Effector memory CD8-positive, alpha-beta T cell (primary cell): ENCODE measurements at regions not wholly inside any gene's neighbourhood (a gene's known extent, or its start where the extent isn't known, plus 50 kb on each side); places are given as distances from the start of the nearest gene placed in this dataset.
"Not testable (repeated sequence)": the region's sequence is repeated elsewhere in the genome, so short reads cannot be mapped to it uniquely, and the experiment has no call there.

Source experiments
- ATAC-seq: fragments of 150-1000 bp; cut with Tn5 transposase; replicated peaks from 2 replicates; pipeline ENCODE4 v1.10.0; 2021; ENCODE audit warnings: mild to moderate bottlenecking, moderate library complexity
- DNase-seq, 3 experiments: peaks; one replicate each; pipeline ENCODE4 v3.0.0; 2021
- H3K27ac Mint-ChIP-seq, 2 donors: one replicate each; pipeline ENCODE4 v1.8.0; 2022; ENCODE audit warnings: mild to moderate bottlenecking in 2 of 2, mixed read lengths in 2 of 2, moderate library complexity in 2 of 2
- H3K27me3 Mint-ChIP-seq, 2 donors: one replicate each; pipeline ENCODE4 v1.8.0; 2022; ENCODE audit warnings: mixed read lengths in 2 of 2
- H3K36me3 Mint-ChIP-seq: one replicate; pipeline ENCODE4 v1.8.0; 2022; ENCODE audit warnings: mild to moderate bottlenecking, moderate library complexity, mixed read lengths; ENCODE audit not compliant: insufficient read depth
- H3K4me1 Mint-ChIP-seq, 2 donors: one replicate each; pipeline ENCODE4 v1.8.0; 2022; ENCODE audit warnings: low read depth in 2 of 2, mixed read lengths in 2 of 2
- H3K4me3 Mint-ChIP-seq, 2 donors: one replicate each; pipeline ENCODE4 v1.8.0; 2022; ENCODE audit warnings: mild to moderate bottlenecking in 2 of 2, mixed read lengths in 2 of 2, moderate library complexity in 2 of 2
- H3K9me3 Mint-ChIP-seq, 2 donors: one replicate each; pipeline ENCODE4 v1.8.0; 2022; ENCODE audit warnings: mixed read lengths in 2 of 2

DNA sequence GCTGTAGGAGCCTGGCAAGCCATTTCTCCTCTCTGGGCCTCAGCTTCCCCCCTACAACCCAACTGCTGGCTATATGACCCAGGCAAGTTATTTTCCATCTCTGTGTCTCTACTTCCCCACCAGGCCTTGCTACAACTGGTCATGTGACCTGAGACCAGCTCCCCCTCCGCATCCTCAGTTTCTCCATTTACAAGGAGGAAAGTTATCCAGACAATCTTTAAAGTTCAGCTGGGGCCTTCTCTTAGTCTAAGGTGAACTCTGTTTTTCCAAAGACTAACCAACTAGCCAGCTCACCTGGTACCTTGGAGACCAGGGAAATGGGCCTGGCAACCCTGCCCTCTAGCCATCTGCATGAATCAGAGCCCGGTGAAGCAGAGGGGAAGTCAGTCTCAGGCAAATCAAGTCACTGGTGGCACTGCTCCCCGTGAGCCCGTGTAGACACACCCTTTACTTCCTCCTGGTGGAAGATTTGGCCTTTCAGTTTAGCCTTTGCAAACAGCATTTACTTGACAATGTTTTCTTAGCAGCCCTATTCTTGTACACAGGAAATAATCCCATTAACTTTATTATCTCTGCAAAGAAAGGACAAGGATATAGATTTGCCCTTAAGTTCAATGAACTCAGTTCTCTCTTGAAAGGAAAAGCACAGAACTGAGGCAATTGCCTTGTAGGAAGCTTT is 157.7 kb downstream of the VEGFA start:
- peak overlapping the region in 1 of 2 donors; percentile 81 for H3K27ac Mint-ChIP-seq
- H3K4me1 Mint-ChIP-seq: peaks cover 25 to 38% of the 10 kb centered on the region in 2 donors
- no peak overlapping the region for H3K4me3 Mint-ChIP-seq
- DNase-seq (no peak), ATAC-seq (no peak)
- H3K9me3 Mint-ChIP-seq: no peaks in the 10 kb centered on the region
- peaks cover 5% of the 10 kb centered on the region for H3K36me3 Mint-ChIP-seq
- H3K27me3 Mint-ChIP-seq: no peaks in the 10 kb centered on the region

GRCh38 chr6:43926634-43927531 is 156.9 kb downstream of the VEGFA start:
- Mint-ChIP-seq H3K9me3 (no peaks in the 10 kb centered on the region), H3K36me3 (peaks cover 5% of the 10 kb centered on the region), H3K27ac (peak overlapping the region in 1 of 2 donors; percentile 81), H3K27me3 (no peaks in the 10 kb centered on the region), H3K4me3 (no peak overlapping the region), H3K4me1 (peaks cover 25 to 38% of the 10 kb centered on the region in 2 donors)
- DNase-seq (no peak), ATAC-seq (no peak)

DNA sequence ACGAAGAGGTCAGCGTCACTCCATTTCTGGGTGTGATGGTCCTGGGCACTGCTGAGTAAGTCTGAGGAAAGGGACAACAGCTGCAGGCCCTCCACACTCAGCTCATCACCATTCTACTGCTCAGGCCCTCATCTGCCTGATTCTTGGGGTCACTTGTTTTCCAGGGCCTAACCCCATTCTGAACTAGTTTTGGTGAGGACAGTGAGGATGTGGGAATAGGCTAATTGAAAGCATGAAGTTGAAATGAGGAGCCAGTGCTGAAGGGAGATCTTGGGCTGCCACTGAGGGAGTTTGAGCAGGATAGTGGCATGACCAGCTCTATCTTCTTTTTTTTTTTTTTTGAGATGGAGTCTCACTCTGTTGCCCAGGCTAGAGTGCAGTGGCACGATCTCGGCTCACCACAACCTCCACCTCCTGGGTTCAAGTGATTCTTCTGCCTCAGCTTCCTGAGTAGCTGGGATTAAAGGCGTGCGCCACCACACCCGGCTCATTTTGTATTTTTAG is 155.7 kb downstream of the VEGFA start:
- H3K4me1 Mint-ChIP-seq: peaks cover 25 to 38% of the 10 kb centered on the region in 2 donors
- not testable (repeated sequence) for ATAC-seq, H3K27me3 Mint-ChIP-seq, H3K4me3 Mint-ChIP-seq, DNase-seq, H3K9me3 Mint-ChIP-seq, H3K27ac Mint-ChIP-seq, H3K36me3 Mint-ChIP-seq

- peaks cover 0 to 9% of the 10 kb centered on the region in 2 donors for H3K27me3 Mint-ChIP-seq
- DNase-seq (peak; percentile 55 to 65 (median 58)), ATAC-seq (peak; percentile 96)
- peaks cover 5% of the 10 kb centered on the region for H3K36me3 Mint-ChIP-seq
- peaks cover 25 to 38% of the 10 kb centered on the region in 2 donors for H3K4me1 Mint-ChIP-seq
- H3K9me3 Mint-ChIP-seq: no peaks in the 10 kb centered on the region
- H3K4me3 Mint-ChIP-seq: peak overlapping the region; percentile 48 to 63
- H3K27ac Mint-ChIP-seq: peak overlapping the region; percentile 23 to 75
Measured at GRCh38 chr6:43924222-43924702, 154.3 kb downstream of the VEGFA start.

DNA sequence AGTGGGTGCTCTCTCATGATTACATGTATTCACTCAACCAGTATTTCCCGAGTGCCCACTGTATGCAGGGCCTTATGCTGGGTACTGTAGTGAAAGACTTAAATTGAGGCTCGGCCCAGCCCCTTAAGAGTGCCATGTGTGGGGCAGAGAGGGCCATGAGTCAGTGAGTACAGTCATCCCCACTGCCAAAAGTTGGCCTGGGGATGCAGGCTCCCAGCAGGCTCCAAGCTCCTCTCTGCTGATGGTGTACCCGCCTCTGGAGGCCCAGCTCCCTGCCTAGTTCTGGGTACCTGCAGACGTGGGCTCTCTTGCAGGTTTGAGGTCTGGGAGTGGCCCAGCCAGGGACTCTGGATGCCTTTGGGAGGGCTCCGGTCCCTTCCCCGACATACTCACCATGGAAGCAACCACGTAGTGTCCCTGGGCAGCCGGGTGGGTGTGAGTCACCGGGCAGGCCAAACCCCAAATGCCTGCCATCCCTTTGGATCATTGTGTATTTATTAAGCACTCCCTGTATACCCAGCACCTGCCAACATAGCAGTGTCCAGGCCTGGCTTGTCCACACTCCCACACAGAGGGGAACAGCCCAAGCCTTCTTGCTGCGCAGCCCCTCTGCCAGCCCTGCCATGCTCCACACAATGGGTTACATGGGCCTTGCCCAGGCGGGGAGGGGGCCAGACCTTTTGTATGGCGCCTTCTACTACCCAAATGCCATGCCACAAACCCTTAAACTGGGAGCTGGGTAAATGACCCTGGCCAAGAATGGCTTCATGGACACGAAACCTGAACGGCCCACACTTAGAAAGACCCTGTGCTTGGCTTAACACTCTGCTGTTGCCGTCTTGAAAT is 153.6 kb downstream of the VEGFA start:
- DNase-seq: no peak
- H3K4me1 Mint-ChIP-seq: peaks cover 23 to 38% of the 10 kb centered on the region in 2 donors
- peak overlapping the region; percentile 48 to 63 for H3K4me3 Mint-ChIP-seq
- peaks cover 5% of the 10 kb centered on the region for H3K36me3 Mint-ChIP-seq
- H3K27ac Mint-ChIP-seq: peak overlapping the region; percentile 23 to 75
- no peak for ATAC-seq
- no peaks in the 10 kb centered on the region for H3K9me3 Mint-ChIP-seq
- H3K27me3 Mint-ChIP-seq: peaks cover 0 to 10% of the 10 kb centered on the region in 2 donors

DNA sequence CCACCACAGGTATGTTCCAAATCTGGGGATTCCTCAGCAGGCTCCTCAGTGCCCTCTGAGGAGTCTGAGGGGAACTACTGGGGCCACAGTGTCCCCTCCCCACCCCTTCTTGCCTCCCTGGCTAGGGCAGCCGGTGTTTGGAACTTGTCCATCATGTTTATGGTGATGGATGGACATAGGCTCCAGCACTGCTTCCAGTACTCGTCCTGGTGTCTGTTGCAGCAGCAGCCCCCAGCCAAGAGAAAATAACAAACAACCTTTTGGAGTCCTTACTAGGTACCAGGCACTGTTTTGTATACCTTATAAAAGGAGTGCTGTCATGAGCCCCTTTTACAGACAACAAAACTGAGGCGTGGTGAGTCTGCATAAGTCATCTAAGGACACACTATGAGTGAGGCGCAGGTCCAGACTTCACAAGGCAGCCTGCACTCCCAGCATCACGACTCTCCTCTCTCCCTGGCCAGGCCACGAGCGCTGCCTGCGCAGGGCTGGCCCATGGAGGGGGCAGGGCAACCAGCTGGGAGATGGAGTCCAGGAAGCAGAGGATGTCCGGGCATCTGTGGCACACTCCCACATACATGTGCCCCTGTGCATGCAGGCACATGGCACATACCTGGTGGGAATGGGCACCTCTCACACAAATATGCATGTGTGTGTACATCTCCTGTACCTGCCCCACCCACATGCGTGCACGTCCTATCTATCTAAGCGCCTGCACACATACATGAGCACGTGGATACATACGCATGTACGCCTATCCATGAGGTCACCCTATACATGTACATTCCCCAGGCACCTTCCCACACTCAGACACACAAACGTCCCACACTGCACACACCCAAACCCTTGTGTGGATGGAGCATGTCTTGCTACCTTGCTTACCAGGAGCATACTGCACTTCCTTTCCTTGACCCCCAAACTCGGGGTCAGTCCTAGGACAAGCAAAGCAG is 152.7 kb downstream of the VEGFA start:
- Mint-ChIP-seq H3K4me1 (peaks cover 24 to 34% of the 10 kb centered on the region in 2 donors), H3K9me3 (no peaks in the 10 kb centered on the region), H3K27me3 (peaks cover 0 to 19% of the 10 kb centered on the region in 2 donors), H3K4me3 (peak overlapping the region; percentile 18 to 48), H3K27ac (no peak overlapping the region), H3K36me3 (peaks cover 2% of the 10 kb centered on the region)
- DNase-seq: no peak
- no peak for ATAC-seq

DNA sequence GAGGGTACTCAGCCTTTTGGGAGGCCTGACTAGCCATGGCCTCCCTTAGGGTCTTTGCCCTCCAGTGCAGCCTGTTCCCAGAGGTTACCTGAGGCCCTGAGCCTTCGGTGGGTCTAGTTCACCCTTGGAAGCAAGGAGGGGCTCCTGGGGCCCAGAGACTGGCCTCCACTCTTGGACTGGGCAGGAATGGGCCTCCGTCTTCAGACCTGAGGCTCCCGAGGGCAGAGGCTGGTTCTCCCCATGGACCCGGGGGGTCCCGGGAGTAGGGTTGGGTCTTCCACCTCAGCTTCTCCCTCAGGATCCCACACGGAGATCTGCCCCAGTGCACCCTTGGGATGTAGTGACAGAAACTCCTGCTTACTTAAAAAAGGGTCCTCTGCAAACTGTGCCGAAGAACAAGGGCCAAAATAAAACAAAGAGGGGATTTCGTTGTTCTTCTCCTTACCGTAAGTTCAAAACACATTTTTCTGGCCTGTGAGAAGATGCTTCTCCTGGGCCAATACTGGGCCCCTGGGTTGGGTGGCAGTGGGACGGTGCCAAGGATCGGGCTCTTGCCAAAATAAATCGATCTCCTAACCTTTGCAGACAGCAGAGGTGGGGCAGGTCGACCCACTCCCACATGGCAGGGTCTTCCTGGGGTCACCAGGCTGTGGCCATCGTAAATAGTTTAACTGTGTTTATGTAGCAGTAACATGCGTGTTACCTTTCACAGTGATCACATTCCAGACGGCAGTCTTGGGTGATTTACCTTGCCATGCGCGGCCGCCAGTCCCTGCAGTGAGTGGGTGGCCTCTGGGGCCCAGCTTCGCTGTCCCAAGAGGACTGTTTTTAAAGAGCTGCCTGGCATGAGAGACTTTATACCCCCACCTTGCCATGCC is 151.8 kb downstream of the VEGFA start:
- H3K4me3 Mint-ChIP-seq: no peak overlapping the region
- ATAC-seq (no peak), DNase-seq (no peak)
- H3K4me1 Mint-ChIP-seq: peaks cover 25 to 27% of the 10 kb centered on the region in 2 donors
- peaks cover 2% of the 10 kb centered on the region for H3K36me3 Mint-ChIP-seq
- H3K27ac Mint-ChIP-seq: no peak overlapping the region
- peaks cover 0 to 26% of the 10 kb centered on the region in 2 donors for H3K27me3 Mint-ChIP-seq
- no peaks in the 10 kb centered on the region for H3K9me3 Mint-ChIP-seq

DNA sequence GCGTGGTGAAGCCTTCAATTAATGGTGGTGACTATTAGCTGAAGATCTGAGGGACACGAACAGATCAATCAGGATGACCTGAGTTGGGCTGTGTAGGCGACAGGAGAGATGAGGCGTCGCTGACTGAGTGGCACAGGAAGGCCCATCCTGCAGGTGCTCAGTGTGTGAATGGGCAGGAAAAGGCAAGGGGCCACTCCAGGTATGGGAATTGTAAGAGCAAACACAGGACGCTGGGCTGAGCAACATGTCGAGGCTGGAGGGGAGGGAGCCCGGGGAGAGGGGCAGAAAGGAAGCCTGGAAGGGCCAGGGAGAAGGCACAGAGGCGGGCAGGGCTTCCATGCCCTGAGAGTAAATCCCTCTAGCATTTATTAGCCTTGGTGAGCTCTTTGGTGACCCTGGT is 151.0 kb downstream of the VEGFA start:
- Mint-ChIP-seq H3K4me3 (no peak overlapping the region), H3K27me3 (peaks cover 0 to 26% of the 10 kb centered on the region in 2 donors), H3K4me1 (peaks cover 20 to 27% of the 10 kb centered on the region in 2 donors), H3K27ac (peak overlapping the region in 1 of 2 donors; percentile 80), H3K36me3 (peaks cover 2% of the 10 kb centered on the region), H3K9me3 (no peaks in the 10 kb centered on the region)
- ATAC-seq (no peak), DNase-seq (no peak)

DNA sequence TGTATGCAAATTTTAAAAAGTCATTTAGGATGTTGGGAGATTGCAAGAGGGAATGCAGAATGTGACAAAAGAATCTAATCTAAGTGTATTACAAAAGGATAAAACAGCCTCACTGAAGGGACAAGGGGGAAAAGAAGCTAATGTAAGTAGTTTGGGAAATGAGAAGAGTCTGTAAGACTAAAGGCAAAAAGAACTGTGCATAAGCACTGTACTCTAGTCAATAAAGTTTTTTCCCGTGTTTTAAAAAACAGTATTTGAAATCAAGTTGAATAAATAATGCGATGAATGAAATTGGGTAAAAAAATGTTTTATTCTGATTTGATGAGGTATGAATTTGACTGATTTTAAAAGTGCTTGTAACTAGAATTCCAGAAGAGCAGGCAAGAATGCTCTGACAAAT is 149.8 kb downstream of the VEGFA start:
- H3K4me1 Mint-ChIP-seq: peaks cover 18 to 20% of the 10 kb centered on the region in 2 donors
- DNase-seq (no peak), ATAC-seq (no peak)
- no peak overlapping the region for H3K4me3 Mint-ChIP-seq
- H3K36me3 Mint-ChIP-seq: peaks cover 2% of the 10 kb centered on the region
- H3K27me3 Mint-ChIP-seq: peaks cover 0 to 37% of the 10 kb centered on the region in 2 donors
- no peak overlapping the region for H3K27ac Mint-ChIP-seq
- H3K9me3 Mint-ChIP-seq: no peaks in the 10 kb centered on the region

GRCh38 chr6:43917878-43918382 is 147.9 kb downstream of the VEGFA start:
- ATAC-seq (no peak), DNase-seq (no peak)
- peaks cover 4% of the 10 kb centered on the region for H3K36me3 Mint-ChIP-seq
- peaks cover 1 to 4% of the 10 kb centered on the region in 2 donors for H3K4me1 Mint-ChIP-seq
- H3K4me3 Mint-ChIP-seq: no peak overlapping the region
- H3K27ac Mint-ChIP-seq: no peak overlapping the region
- no peaks in the 10 kb centered on the region for H3K9me3 Mint-ChIP-seq
- H3K27me3 Mint-ChIP-seq: peaks cover 0 to 55% of the 10 kb centered on the region in 2 donors
